ENCODE measurements at regions not wholly inside any gene's neighbourhood (a gene's known extent, or its start where the extent isn't known, plus 50 kb on each side); places are given as distances from the start of the nearest gene placed in this dataset.
"Not testable (repeated sequence)": the region's sequence is repeated elsewhere in the genome, so short reads cannot be mapped to it uniquely, and the experiment has no call there.

- no peak for DNase-seq
Observed at GRCh38 chr14:39615352-39615751, 183.1 kb upstream of the FBXO33 start.

GRCh38 chr14:39614297-39614923 is 182.2 kb upstream of the FBXO33 start:
- no peak for DNase-seq

GRCh38 chr14:39609119-39609518 is 176.9 kb upstream of the FBXO33 start:
- DNase-seq: no peak

- DNase-seq: no peak
Observed at GRCh38 chr14:39607978-39608377, 175.7 kb upstream of the FBXO33 start.

- no peak for DNase-seq
Observed at GRCh38 chr14:39603942-39604341, 171.7 kb upstream of the FBXO33 start.

GRCh38 chr14:39593377-39593776 is 161.1 kb upstream of the FBXO33 start:
- DNase-seq: no peak

- DNase-seq: no peak
Observed at GRCh38 chr14:39592116-39592789, 160.0 kb upstream of the FBXO33 start.

GRCh38 chr14:39589882-39590281 is 157.6 kb upstream of the FBXO33 start:
- DNase-seq: not testable (repeated sequence)

GRCh38 chr14:39582028-39582654 is 149.9 kb upstream of the FBXO33 start:
- no peak for DNase-seq

- no peak for DNase-seq
Observed at GRCh38 chr14:39581474-39581873, 149.2 kb upstream of the FBXO33 start.

GRCh38 chr14:39580696-39581095 is 148.5 kb upstream of the FBXO33 start:
- no peak for DNase-seq

GRCh38 chr14:39576736-39577135 is 144.5 kb upstream of the FBXO33 start:
- no peak for DNase-seq

GRCh38 chr14:39576258-39576657 is 144.0 kb upstream of the FBXO33 start:
- DNase-seq: no peak

- DNase-seq: no peak
Observed at GRCh38 chr14:39568809-39569538, 136.7 kb upstream of the FBXO33 start.

GRCh38 chr14:39566795-39567194 is 134.6 kb upstream of the FBXO33 start:
- DNase-seq: no peak

- DNase-seq: no peak
Observed at GRCh38 chr14:39563361-39563760, 131.1 kb upstream of the FBXO33 start.

GRCh38 chr14:39562175-39562574 is 129.9 kb upstream of the FBXO33 start:
- DNase-seq: no peak

GRCh38 chr14:39558525-39558924 is 126.3 kb upstream of the FBXO33 start:
- DNase-seq: no peak

- no peak for DNase-seq
Observed at GRCh38 chr14:39555749-39556148, 123.5 kb upstream of the FBXO33 start.

GRCh38 chr14:39554576-39554975 is 122.3 kb upstream of the FBXO33 start:
- DNase-seq: no peak

GRCh38 chr14:39548358-39548757 is 116.1 kb upstream of the FBXO33 start:
- DNase-seq: no peak

GRCh38 chr14:39547845-39548244 is 115.6 kb upstream of the FBXO33 start:
- DNase-seq: no peak

- DNase-seq: no peak
Observed at GRCh38 chr14:39505812-39506211, 73.6 kb upstream of the FBXO33 start.

- no peak for DNase-seq
Observed at GRCh38 chr14:39500253-39500652, 68.0 kb upstream of the FBXO33 start.
